Caco-2 (cell line): ENCODE measurements at regions not wholly inside any gene's neighbourhood (a gene's known extent, or its start where the extent isn't known, plus 50 kb on each side); places are given as distances from the start of the nearest gene placed in this dataset.

Experiments
- BruUV-seq: library from RNA; stranded (reverse); fragments of 400-500 nt; replicated peaks from 2 replicates; lab custom pipeline; 2021; lab: Mats Ljungman, UMichigan
- CTCF ChIA-PET: fragments of 300-600 bp; sonication (Branson Sonifier 250); formaldehyde crosslinking; loops from one replicate; lab custom pipeline; 2022; ENCODE audit warnings: antibody characterized with exemption; lab: Charles Lee
- POLR2A ChIA-PET: fragments of 300-600 bp; sonication (Branson Sonifier 250); formaldehyde crosslinking; loops from one replicate; lab custom pipeline; 2022; ENCODE audit warnings: antibody characterized with exemption; lab: Charles Lee
- DNase-seq, 2 experiments: peaks; one replicate each; pipeline versions ENCODE4 v3.0.0 to v3.0.0-alpha.2; 2020 to 2022
- H3K27me3 ChIP-seq: replicated peaks from 2 replicates; pipeline ENCODE4 v1.6.0; 2011; ENCODE audit warnings: low read length; ENCODE audit not compliant: control insufficient read depth, insufficient read depth
- H3K36me3 ChIP-seq: 2 replicates; pipeline ENCODE4 v1.5.1; 2011; ENCODE audit warnings: low read length; ENCODE audit not compliant: control insufficient read depth, insufficient read depth
- H3K4me1 ChIP-seq: fragments of 250-450 bp; sonication (Bioruptor Pico); 2 replicates; pipeline ENCODE4 v1.5.1; 2020; ENCODE audit warnings: mild to moderate bottlenecking
- H3K4me3 ChIP-seq: 2 replicates; pipeline ENCODE4 v1.5.1; 2011; ENCODE audit warnings: low read depth, mild to moderate bottlenecking, control low read depth, low read length
- H3K9me3 ChIP-seq: fragments of 250-450 bp; sonication (Bioruptor Pico); 2 replicates; pipeline ENCODE4 v1.5.1; 2020; ENCODE audit warnings: mild to moderate bottlenecking, moderate library complexity
- H3K27ac Mint-ChIP-seq: one replicate; pipeline ENCODE4 v1.8.0; 2022; ENCODE audit warnings: mixed read lengths; ENCODE audit not compliant: unreplicated experiment
- H3K27me3 Mint-ChIP-seq: one replicate; pipeline ENCODE4 v1.8.0; 2022; ENCODE audit warnings: mixed read lengths; ENCODE audit not compliant: insufficient read depth, unreplicated experiment
- H3K36me3 Mint-ChIP-seq: one replicate; pipeline ENCODE4 v1.8.0; 2022; ENCODE audit warnings: mild to moderate bottlenecking, mixed read lengths; ENCODE audit not compliant: insufficient read depth, unreplicated experiment
- H3K4me1 Mint-ChIP-seq: one replicate; pipeline ENCODE4 v1.8.0; 2022; ENCODE audit warnings: low read depth, mixed read lengths; ENCODE audit not compliant: unreplicated experiment
- H3K4me3 Mint-ChIP-seq: one replicate; pipeline ENCODE4 v1.8.0; 2022; ENCODE audit warnings: mild to moderate bottlenecking, moderate library complexity, mixed read lengths; ENCODE audit not compliant: unreplicated experiment
- H3K9me3 Mint-ChIP-seq: one replicate; pipeline ENCODE4 v1.8.0; 2022; ENCODE audit warnings: mixed read lengths; ENCODE audit not compliant: unreplicated experiment
- intact Hi-C: fragments of 100-400 bp; cut with micrococcal nuclease; formaldehyde crosslinking; loops from one replicate; pipeline ENCODE4 v1.10.0; 2022; ENCODE audit not compliant: unreplicated experiment
- TF ChIP-seq, protein P1 (sequence below), 2 experiments: fragments of 200-600 bp in 1 of 2; IDR thresholded peaks; 1 replicate in 1 of 2; 2 replicates in 1 of 2; pipeline versions ENCODE4 v1.5.1 to v1.8.0; 2011 to 2022; ENCODE audit warnings: antibody characterized with exemption in 1 of 2, control low read depth in 1 of 2, inconsistent platforms in 1 of 2, low read depth in 1 of 2, low read length in 1 of 2, mild to moderate bottlenecking in 1 of 2, moderate library complexity in 1 of 2; ENCODE audit not compliant: insufficient read depth in 1 of 2, severe bottlenecking in 1 of 2, unreplicated experiment in 1 of 2

DNA sequence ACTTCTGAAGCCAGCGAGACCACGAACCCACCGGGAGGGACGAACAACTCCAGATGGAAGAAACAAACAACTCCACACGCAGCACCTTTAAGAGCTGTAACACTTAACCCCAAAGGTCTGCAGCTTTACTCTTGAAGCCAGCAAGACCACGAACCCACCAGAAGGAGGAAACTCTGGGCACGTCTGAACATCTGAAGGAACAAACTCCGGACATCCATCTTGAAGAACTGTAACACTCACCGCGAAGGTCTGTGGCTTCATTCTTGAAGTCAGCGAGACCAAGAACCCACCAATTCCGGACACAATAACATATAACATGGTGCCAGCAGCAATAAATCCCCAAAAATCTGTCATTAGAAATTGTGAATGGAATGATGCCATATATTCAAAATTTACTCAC, 180.9 kb downstream of the TLE1 start:
- Mint-ChIP-seq H3K9me3 (no peaks in the 10 kb centered on the region), H3K36me3 (no peaks in the 10 kb centered on the region), H3K4me1 (no peaks in the 10 kb centered on the region), H3K27ac (no peak overlapping the region), H3K4me3 (no peak overlapping the region), H3K27me3 (no peaks in the 10 kb centered on the region)
- intact Hi-C loops, result no loop called here
- BruUV-seq, result no TSS peak
- Histone ChIP-seq H3K9me3 (no peaks in the 10 kb centered on the region), H3K36me3 (no peaks in the 10 kb centered on the region), H3K4me3 (no peak overlapping the region), H3K27me3 (no peaks in the 10 kb centered on the region), H3K4me1 (no peaks in the 10 kb centered on the region)
- DNase-seq, result no peak
- TF ChIP-seq, protein P1, sequence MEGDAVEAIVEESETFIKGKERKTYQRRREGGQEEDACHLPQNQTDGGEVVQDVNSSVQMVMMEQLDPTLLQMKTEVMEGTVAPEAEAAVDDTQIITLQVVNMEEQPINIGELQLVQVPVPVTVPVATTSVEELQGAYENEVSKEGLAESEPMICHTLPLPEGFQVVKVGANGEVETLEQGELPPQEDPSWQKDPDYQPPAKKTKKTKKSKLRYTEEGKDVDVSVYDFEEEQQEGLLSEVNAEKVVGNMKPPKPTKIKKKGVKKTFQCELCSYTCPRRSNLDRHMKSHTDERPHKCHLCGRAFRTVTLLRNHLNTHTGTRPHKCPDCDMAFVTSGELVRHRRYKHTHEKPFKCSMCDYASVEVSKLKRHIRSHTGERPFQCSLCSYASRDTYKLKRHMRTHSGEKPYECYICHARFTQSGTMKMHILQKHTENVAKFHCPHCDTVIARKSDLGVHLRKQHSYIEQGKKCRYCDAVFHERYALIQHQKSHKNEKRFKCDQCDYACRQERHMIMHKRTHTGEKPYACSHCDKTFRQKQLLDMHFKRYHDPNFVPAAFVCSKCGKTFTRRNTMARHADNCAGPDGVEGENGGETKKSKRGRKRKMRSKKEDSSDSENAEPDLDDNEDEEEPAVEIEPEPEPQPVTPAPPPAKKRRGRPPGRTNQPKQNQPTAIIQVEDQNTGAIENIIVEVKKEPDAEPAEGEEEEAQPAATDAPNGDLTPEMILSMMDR (IDR thresholded peaks at IDR 0.05; ENCODE audit: insufficient read depth in 1 of 2, low read depth in 1 of 2, low read length in 1 of 2, severe bottlenecking in 1 of 2, unreplicated experiment in 1 of 2), result no peak
- ChIA-PET POLR2A (no interaction called here), CTCF (no interaction called here)

DNA sequence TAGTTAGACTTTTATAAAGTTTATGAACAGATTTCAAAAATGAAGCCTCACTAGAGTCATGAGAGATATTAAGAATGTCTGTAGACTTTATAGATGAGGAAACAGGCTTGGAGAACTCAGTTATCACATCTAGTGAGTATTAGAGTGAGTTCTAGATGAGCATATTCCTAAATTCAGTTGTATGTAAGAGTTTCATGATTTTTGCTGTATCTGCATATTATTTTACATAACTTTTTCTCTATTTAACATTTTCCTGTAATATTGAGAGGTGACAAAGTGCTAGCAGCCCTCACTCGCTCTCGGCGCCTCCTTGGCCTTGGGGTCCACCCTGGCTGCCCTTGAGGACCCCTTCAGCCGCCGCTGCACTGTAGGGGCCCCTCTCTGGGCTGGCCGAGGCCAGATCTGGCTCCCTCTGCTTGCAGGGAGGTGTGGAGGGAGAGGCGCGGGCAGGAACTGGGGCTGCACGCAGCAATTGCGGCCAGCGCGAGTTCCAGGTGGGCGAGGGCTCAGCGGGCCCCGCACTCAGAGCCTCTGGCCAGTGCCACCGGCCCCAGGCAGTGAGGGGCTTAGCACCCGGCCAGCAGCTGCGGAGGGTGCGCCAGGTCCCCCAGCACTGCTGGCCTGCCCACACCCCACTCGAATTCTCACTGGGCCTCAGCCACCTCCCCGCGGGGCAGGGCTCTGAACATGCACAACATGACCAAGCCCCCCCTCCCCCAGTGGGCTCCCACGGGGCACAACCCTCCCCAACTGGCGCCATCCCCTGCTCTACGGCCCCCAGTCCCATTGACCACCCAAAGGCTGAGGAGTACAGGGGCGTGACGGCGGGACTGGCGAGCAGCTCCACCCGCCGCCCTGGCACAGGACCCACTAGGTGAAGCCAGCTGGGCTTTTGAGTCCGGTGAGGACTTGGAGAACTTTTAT, 182.1 kb downstream of the TLE1 start:
- Histone ChIP-seq H3K27me3 (no peaks in the 10 kb centered on the region), H3K4me3 (no peak overlapping the region), H3K36me3 (no peaks in the 10 kb centered on the region), H3K9me3 (no peaks in the 10 kb centered on the region), H3K4me1 (no peaks in the 10 kb centered on the region)
- CTCF ChIA-PET, result no interaction called here
- Mint-ChIP-seq H3K4me1 (no peaks in the 10 kb centered on the region), H3K36me3 (no peaks in the 10 kb centered on the region), H3K9me3 (no peaks in the 10 kb centered on the region), H3K27ac (no peak overlapping the region), H3K27me3 (no peaks in the 10 kb centered on the region), H3K4me3 (no peak overlapping the region)
- POLR2A ChIA-PET, result no interaction called here
- intact Hi-C loops, result no loop called here
- DNase-seq, result no peak
- BruUV-seq, result no TSS peak
- TF ChIP-seq, protein P1 (IDR thresholded peaks at IDR 0.05; ENCODE audit: insufficient read depth in 1 of 2, low read depth in 1 of 2, low read length in 1 of 2, severe bottlenecking in 1 of 2, unreplicated experiment in 1 of 2), result no peak

DNA sequence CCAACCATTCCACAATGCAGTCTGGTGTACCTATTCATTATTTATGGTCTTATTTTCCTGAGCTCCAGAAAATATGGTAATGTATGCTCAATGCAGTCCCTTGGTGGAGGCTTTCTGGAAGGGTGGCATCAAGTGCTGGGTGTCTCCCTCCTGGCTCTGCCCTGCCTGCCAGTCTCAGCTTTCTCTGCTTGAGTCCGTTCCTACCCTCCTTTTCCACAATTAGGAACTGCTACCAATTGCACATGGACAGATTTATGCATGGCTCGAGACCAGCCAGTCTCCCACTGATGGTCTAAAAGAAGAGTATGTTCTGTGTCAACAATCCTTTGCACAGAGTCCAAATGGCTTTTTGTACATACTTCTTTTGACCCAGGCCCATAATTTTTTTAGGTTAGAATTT, 189.8 kb downstream of the TLE1 start:
- intact Hi-C loops, result no loop called here
- ChIA-PET POLR2A (no interaction called here), CTCF (no interaction called here)
- H3K4me3 ChIP-seq, result no peak overlapping the region
- no peaks in the 10 kb centered on the region for H3K9me3 Mint-ChIP-seq
- no peak overlapping the region for H3K27ac Mint-ChIP-seq
- no TSS peak for BruUV-seq
- no peak overlapping the region for H3K4me3 Mint-ChIP-seq
- no peaks in the 10 kb centered on the region for H3K4me1 ChIP-seq
- no peaks in the 10 kb centered on the region for H3K36me3 ChIP-seq
- no peaks in the 10 kb centered on the region for H3K9me3 ChIP-seq
- H3K36me3 Mint-ChIP-seq, result no peaks in the 10 kb centered on the region
- no peaks in the 10 kb centered on the region for H3K4me1 Mint-ChIP-seq
- TF ChIP-seq, protein P1 (IDR thresholded peaks at IDR 0.05; ENCODE audit: insufficient read depth in 1 of 2, low read depth in 1 of 2, low read length in 1 of 2, severe bottlenecking in 1 of 2, unreplicated experiment in 1 of 2), result no peak
- no peaks in the 10 kb centered on the region for H3K27me3 ChIP-seq
- H3K27me3 Mint-ChIP-seq, result no peaks in the 10 kb centered on the region
- DNase-seq, result no peak
